ENCODE measurements at regions not wholly inside any gene's neighbourhood (a gene's known extent, or its start where the extent isn't known, plus 50 kb on each side); places are given as distances from the start of the nearest gene placed in this dataset.

DNA sequence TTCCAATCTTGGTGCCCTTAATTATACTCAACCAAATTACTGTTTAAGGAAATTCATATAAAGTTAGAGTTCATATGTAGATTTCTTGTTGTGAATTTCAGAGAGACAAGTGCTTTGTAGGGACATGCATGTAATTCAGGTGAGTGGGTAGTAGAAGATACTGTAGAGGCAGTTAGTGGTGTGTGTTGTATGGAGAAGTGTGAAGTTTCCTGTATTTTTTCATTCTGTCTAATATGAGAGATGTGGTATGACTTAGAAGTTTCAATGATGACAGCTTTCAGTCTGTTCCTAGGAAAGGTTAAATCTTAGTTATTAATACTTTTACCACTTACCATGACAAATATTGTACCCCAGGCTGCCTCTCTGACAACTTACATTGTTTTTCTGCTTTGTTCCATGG lies 294.2 kb downstream of the TDRD3 start:
- intact Hi-C loops (cut with DNase I), result no loop called here
- H3K27me3 ChIP-seq, result no peaks in the 10 kb centered on the region
- no peaks in the 10 kb centered on the region for H3K36me3 ChIP-seq
- no peaks in the 10 kb centered on the region for H3K9me3 ChIP-seq
- ATAC-seq (no peak), DNase-seq (no peak)
- TF ChIP-seq CTCF (IDR thresholded peaks at IDR 0.05), result no peak
- no peak overlapping the region for H3K4me3 ChIP-seq
- H3K4me1 ChIP-seq, result no peaks in the 10 kb centered on the region
- H3K27ac ChIP-seq, result no peak overlapping the region

- no peaks in the 10 kb centered on the region for H3K4me1 ChIP-seq
- no peak overlapping the region for H3K4me3 ChIP-seq
- H3K36me3 ChIP-seq, result no peaks in the 10 kb centered on the region
- H3K27ac ChIP-seq, result no peak overlapping the region
- H3K9me3 ChIP-seq, result no peaks in the 10 kb centered on the region
- DNase-seq (no peak), ATAC-seq (peak; percentile 79)
- intact Hi-C loops (cut with DNase I), result no loop called here
- TF ChIP-seq CTCF (IDR thresholded peaks at IDR 0.05), result no peak
- no peaks in the 10 kb centered on the region for H3K27me3 ChIP-seq
Measured at GRCh38 chr13:60690604-60691003, 293.6 kb downstream of the TDRD3 start.

GRCh38 chr13:60689571-60689970 lies 292.6 kb downstream of the TDRD3 start:
- Histone ChIP-seq H3K27ac (no peak overlapping the region), H3K4me3 (no peak overlapping the region), H3K4me1 (no peaks in the 10 kb centered on the region), H3K27me3 (no peaks in the 10 kb centered on the region), H3K36me3 (no peaks in the 10 kb centered on the region), H3K9me3 (no peaks in the 10 kb centered on the region)
- no peak for DNase-seq
- intact Hi-C loops (cut with DNase I), result no loop called here
- no peak for ATAC-seq
- no peak for TF ChIP-seq CTCF (IDR thresholded peaks at IDR 0.05)

- no peaks in the 10 kb centered on the region for H3K9me3 ChIP-seq
- intact Hi-C loops (cut with DNase I), result no loop called here
- no peaks in the 10 kb centered on the region for H3K4me1 ChIP-seq
- no peaks in the 10 kb centered on the region for H3K27me3 ChIP-seq
- H3K36me3 ChIP-seq, result no peaks in the 10 kb centered on the region
- ATAC-seq, result no peak
- no peak overlapping the region for H3K27ac ChIP-seq
- H3K4me3 ChIP-seq, result no peak overlapping the region
- no peak for TF ChIP-seq CTCF (IDR thresholded peaks at IDR 0.05)
- DNase-seq, result no peak
Measured at GRCh38 chr13:60689076-60689475, 292.1 kb downstream of the TDRD3 start.

GRCh38 chr13:60679928-60680694 lies 283.1 kb downstream of the TDRD3 start:
- Histone ChIP-seq H3K27me3 (no peaks in the 10 kb centered on the region), H3K27ac (no peak overlapping the region), H3K36me3 (no peaks in the 10 kb centered on the region), H3K4me1 (no peaks in the 10 kb centered on the region), H3K4me3 (no peak overlapping the region), H3K9me3 (no peaks in the 10 kb centered on the region)
- intact Hi-C loops (cut with DNase I), result no loop called here
- ATAC-seq (no peak), DNase-seq (no peak)
- TF ChIP-seq CTCF (IDR thresholded peaks at IDR 0.05), result no peak

- Histone ChIP-seq H3K27ac (no peak overlapping the region), H3K27me3 (no peaks in the 10 kb centered on the region), H3K36me3 (no peaks in the 10 kb centered on the region), H3K4me1 (no peaks in the 10 kb centered on the region), H3K9me3 (no peaks in the 10 kb centered on the region), H3K4me3 (no peak overlapping the region)
- intact Hi-C loops (cut with DNase I), result no loop called here
- TF ChIP-seq CTCF (IDR thresholded peaks at IDR 0.05), result no peak
- ATAC-seq, result no peak
- no peak for DNase-seq
Measured at GRCh38 chr13:60679131-60679530, 282.1 kb downstream of the TDRD3 start.

All from upper lobe of right lung (tissue), 1 donor.